ENCODE measurements at regions not wholly inside any gene's neighbourhood (a gene's known extent, or its start where the extent isn't known, plus 50 kb on each side); places are given as distances from the start of the nearest gene placed in this dataset.

DNA sequence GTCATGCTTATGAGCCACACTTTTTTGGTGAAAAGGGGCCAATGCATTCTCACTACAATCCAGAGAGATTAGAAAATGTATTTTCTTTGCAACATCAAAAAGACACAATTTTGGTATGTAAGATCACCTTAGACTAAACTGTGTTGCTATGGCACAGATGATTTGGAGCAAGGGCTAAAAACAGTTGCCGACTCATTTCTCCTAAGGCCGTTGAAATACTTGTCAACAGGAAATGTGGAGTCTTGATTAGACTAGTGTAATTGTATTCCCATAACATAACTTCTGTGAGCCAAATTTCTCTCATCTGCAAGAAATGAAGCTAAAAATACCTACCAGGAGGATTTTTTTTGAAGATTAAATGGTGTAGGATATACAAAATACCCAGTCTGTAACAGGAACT, 2547.7 kb downstream of the ARAP2 start:
- no peak for TF ChIP-seq ARNTL (CRISPR knock-in tag; IDR thresholded peaks at IDR 0.05; ENCODE audit: borderline replicate concordance, low read depth)
- no peak for TF ChIP-seq ZFP30 (CRISPR knock-in tag; IDR thresholded peaks at IDR 0.05)
- TF ChIP-seq, protein P1, sequence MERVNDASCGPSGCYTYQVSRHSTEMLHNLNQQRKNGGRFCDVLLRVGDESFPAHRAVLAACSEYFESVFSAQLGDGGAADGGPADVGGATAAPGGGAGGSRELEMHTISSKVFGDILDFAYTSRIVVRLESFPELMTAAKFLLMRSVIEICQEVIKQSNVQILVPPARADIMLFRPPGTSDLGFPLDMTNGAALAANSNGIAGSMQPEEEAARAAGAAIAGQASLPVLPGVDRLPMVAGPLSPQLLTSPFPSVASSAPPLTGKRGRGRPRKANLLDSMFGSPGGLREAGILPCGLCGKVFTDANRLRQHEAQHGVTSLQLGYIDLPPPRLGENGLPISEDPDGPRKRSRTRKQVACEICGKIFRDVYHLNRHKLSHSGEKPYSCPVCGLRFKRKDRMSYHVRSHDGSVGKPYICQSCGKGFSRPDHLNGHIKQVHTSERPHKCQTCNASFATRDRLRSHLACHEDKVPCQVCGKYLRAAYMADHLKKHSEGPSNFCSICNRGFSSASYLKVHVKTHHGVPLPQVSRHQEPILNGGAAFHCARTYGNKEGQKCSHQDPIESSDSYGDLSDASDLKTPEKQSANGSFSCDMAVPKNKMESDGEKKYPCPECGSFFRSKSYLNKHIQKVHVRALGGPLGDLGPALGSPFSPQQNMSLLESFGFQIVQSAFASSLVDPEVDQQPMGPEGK (CRISPR knock-in tag; IDR thresholded peaks at IDR 0.05; ENCODE audit: borderline replicate concordance): no peak
- TF ChIP-seq, protein P2, sequence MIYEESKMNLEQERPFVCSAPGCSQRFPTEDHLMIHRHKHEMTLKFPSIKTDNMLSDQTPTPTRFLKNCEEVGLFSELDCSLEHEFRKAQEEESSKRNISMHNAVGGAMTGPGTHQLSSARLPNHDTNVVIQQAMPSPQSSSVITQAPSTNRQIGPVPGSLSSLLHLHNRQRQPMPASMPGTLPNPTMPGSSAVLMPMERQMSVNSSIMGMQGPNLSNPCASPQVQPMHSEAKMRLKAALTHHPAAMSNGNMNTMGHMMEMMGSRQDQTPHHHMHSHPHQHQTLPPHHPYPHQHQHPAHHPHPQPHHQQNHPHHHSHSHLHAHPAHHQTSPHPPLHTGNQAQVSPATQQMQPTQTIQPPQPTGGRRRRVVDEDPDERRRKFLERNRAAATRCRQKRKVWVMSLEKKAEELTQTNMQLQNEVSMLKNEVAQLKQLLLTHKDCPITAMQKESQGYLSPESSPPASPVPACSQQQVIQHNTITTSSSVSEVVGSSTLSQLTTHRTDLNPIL (CRISPR knock-in tag; IDR thresholded peaks at IDR 0.05; ENCODE audit: low read depth): no peak
- TF ChIP-seq, protein P3, sequence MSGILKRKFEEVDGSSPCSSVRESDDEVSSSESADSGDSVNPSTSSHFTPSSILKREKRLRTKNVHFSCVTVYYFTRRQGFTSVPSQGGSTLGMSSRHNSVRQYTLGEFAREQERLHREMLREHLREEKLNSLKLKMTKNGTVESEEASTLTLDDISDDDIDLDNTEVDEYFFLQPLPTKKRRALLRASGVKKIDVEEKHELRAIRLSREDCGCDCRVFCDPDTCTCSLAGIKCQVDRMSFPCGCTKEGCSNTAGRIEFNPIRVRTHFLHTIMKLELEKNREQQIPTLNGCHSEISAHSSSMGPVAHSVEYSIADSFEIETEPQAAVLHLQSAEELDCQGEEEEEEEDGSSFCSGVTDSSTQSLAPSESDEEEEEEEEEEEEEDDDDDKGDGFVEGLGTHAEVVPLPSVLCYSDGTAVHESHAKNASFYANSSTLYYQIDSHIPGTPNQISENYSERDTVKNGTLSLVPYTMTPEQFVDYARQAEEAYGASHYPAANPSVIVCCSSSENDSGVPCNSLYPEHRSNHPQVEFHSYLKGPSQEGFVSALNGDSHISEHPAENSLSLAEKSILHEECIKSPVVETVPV (CRISPR knock-in tag; IDR thresholded peaks at IDR 0.05): no peak
- TF ChIP-seq SNAI2 (CRISPR knock-in tag; IDR thresholded peaks at IDR 0.05): no peak
- no peak for TF ChIP-seq ZFP3 (CRISPR knock-in tag; IDR thresholded peaks at IDR 0.05)
- TF ChIP-seq ZNF8 (CRISPR knock-in tag; IDR thresholded peaks at IDR 0.05): no peak
- TF ChIP-seq CSDC2 (CRISPR knock-in tag; IDR thresholded peaks at IDR 0.05): no peak
- no peak for TF ChIP-seq ISL1 (CRISPR knock-in tag; IDR thresholded peaks at IDR 0.05)

Measured in SK-N-SH treated with all-trans-retinoic acid at 6 μM for 48 hours (cell line).